Fibroblast of lung (primary cell): ENCODE measurements at regions not wholly inside any gene's neighbourhood (a gene's known extent, or its start where the extent isn't known, plus 50 kb on each side); places are given as distances from the start of the nearest gene placed in this dataset.

ENCODE experiments used
- CTCF ChIP-seq, 2 donors: IDR thresholded peaks in 1 of 2; conservative IDR thresholded peaks in 1 of 2; 1 replicate in 1 of 2; 2 replicates in 1 of 2; pipeline ENCODE4 v1.5.1; 2011 to 2012; ENCODE audit warnings: low read length in 2 of 2, control low read depth in 1 of 2, inconsistent platforms in 1 of 2, low read depth in 1 of 2, mild to moderate bottlenecking in 1 of 2
- EZH2 ChIP-seq: IDR thresholded peaks from 2 replicates; pipeline ENCODE4 v1.5.1; 2012; ENCODE audit warnings: low read length, control low read depth, mild to moderate bottlenecking; ENCODE audit errors: missing control alignments

- TF ChIP-seq CTCF (conservative IDR thresholded peaks at IDR 0.05 in 1 of 2, IDR thresholded peaks at IDR 0.05 in 1 of 2; ENCODE audit: low read depth in 1 of 2, low read length in 2 of 2) (no peak), EZH2 (no peak)
These were observed 78.7 kb downstream of the VCX3A start for GRCh38 chrX:6456196-6456595.
